ENCODE measurements at regions not wholly inside any gene's neighbourhood (a gene's known extent, or its start where the extent isn't known, plus 50 kb on each side); places are given as distances from the start of the nearest gene placed in this dataset.

GRCh38 chr18:25446972-25447371 lies 95.0 kb upstream of the ZNF521 start:
- no peak overlapping the region for H3K4me3 ChIP-seq (ENCODE audit: control insufficient read depth, low read depth, low read length)
- DNase-seq (ENCODE audit: low read depth): no peak
- TF ChIP-seq CTCF (conservative IDR thresholded peaks at IDR 0.05; ENCODE audit: control insufficient read depth, insufficient read depth, low read depth, low read length): no peak

- no peak for TF ChIP-seq CTCF (conservative IDR thresholded peaks at IDR 0.05; ENCODE audit: control insufficient read depth, insufficient read depth, low read depth, low read length)
- no peak overlapping the region for H3K4me3 ChIP-seq (ENCODE audit: control insufficient read depth, low read depth, low read length)
- no peak for DNase-seq (ENCODE audit: low read depth)
These were observed 93.5 kb upstream of the ZNF521 start for GRCh38 chr18:25445430-25445829.

GRCh38 chr18:25443776-25444175 lies 91.8 kb upstream of the ZNF521 start:
- no peak overlapping the region for H3K4me3 ChIP-seq (ENCODE audit: control insufficient read depth, low read depth, low read length)
- TF ChIP-seq CTCF (conservative IDR thresholded peaks at IDR 0.05; ENCODE audit: control insufficient read depth, insufficient read depth, low read depth, low read length): no peak
- no peak for DNase-seq (ENCODE audit: low read depth)

DNA sequence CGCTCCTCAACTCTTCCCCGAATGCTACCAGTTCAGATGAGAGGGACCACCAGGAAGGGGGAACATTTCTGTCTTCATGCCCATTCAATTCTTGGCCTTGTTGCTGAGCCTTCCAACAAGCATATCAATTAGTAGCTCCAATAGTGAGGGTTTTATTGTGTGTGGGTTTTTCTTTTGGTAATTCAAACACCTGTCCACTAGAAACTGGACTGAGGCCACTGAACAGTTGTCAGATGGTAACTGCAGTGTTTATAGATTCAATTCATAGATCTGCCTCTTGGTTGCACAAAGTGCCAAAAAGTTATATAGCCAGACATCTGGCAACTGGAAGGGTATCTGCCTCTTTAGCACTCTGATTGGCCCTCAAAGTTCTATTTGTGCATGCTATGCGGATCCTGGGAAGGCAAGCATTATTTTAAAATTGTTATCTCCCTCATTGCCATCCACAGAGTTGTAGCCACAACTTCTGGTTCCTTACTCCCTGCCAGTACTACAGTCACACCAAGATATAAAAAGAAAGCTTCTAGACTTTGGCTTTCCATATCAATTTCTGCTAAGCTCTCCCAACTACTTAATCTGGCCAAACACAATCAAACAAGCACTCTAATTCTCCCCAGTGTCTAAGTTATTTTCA lies 83.3 kb upstream of the ZNF521 start:
- no peak for DNase-seq (ENCODE audit: low read depth)
- H3K4me3 ChIP-seq (ENCODE audit: control insufficient read depth, low read depth, low read length): no peak overlapping the region
- TF ChIP-seq CTCF (conservative IDR thresholded peaks at IDR 0.05; ENCODE audit: control insufficient read depth, insufficient read depth, low read depth, low read length): no peak

DNA sequence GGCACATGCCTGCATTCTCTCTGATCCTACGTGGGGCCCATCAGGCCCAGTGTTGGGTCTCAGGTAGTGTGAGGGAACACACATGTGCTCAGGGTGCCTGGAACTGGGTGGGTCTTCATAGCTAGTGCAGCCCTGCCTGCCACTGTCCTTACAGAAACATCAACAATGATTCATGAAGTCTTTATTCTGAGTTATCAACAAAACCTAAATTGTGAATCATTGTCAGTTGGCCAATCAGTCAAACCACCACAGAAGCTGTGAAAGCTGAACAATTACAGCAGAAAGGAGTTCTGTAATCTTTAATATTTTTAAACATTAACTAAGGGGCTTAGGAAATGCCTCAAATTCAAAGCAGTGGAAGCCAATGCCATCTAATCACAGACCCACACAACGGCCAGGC lies 82.8 kb upstream of the ZNF521 start:
- no peak overlapping the region for H3K4me3 ChIP-seq (ENCODE audit: control insufficient read depth, low read depth, low read length)
- no peak for DNase-seq (ENCODE audit: low read depth)
- no peak for TF ChIP-seq CTCF (conservative IDR thresholded peaks at IDR 0.05; ENCODE audit: control insufficient read depth, insufficient read depth, low read depth, low read length)

GRCh38 chr18:25433590-25433989 lies 81.6 kb upstream of the ZNF521 start:
- DNase-seq (ENCODE audit: low read depth): no peak
- no peak overlapping the region for H3K4me3 ChIP-seq (ENCODE audit: control insufficient read depth, low read depth, low read length)
- TF ChIP-seq CTCF (conservative IDR thresholded peaks at IDR 0.05; ENCODE audit: control insufficient read depth, insufficient read depth, low read depth, low read length): no peak

DNA sequence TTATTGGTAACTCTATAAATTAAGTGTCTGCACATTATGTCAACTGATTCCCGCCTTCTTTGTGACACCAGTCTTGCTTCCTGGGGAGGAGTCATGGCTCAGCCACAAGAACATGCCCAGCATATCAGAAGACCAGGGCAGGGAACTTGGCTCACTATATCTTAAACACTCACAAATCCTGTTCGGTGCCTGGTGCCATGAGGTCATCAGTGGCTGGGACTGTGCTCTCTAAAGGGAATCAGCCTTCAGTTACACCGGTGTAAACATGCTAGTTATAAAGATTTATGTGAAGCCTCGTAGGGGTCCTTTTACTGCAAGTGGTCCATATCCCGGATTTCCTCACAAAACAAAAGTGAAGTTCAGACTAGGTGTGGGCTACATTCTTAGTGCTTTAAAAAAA lies 73.1 kb upstream of the ZNF521 start:
- no peak overlapping the region for H3K4me3 ChIP-seq (ENCODE audit: control insufficient read depth, low read depth, low read length)
- TF ChIP-seq CTCF (conservative IDR thresholded peaks at IDR 0.05; ENCODE audit: control insufficient read depth, insufficient read depth, low read depth, low read length): no peak
- DNase-seq (ENCODE audit: low read depth): no peak

All from fibroblast of mammary gland (primary cell).